GM12891 (cell line): ENCODE measurements at regions not wholly inside any gene's neighbourhood (a gene's known extent, or its start where the extent isn't known, plus 50 kb on each side); places are given as distances from the start of the nearest gene placed in this dataset.

Experiments
- DNase-seq: peaks from one replicate; pipeline ENCODE4 v3.0.0; 2011; ENCODE audit warnings: low spot score; ENCODE audit not compliant: insufficient read length
- FAIRE-seq: peaks from 2 replicates; lab custom pipeline; 2011; peaks lifted over from hg19 to GRCh38; lab: Jason Lieb, UNC
- PAX5 ChIP-seq: IDR thresholded peaks from 2 replicates; pipeline ENCODE4 v1.6.1; 2011; ENCODE audit warnings: low read length, moderate library complexity, mild to moderate bottlenecking; ENCODE audit not compliant: insufficient read depth, severe bottlenecking
- POLR2A ChIP-seq: IDR thresholded peaks from 2 replicates; pipeline ENCODE4 v1.6.1; 2011; ENCODE audit warnings: low read depth, low read length, control low read depth
- POLR2AphosphoS5 ChIP-seq: IDR thresholded peaks from 2 replicates; pipeline ENCODE4 v1.6.1; 2011; ENCODE audit warnings: low read depth, low read length, control low read depth
- POU2F2 ChIP-seq: IDR thresholded peaks from 2 replicates; pipeline ENCODE4 v1.6.1; 2011; ENCODE audit warnings: low read depth, mild to moderate bottlenecking, control low read depth, low read length, moderate library complexity
- SPI1 ChIP-seq: IDR thresholded peaks from 2 replicates; pipeline ENCODE4 v1.6.1; 2011; ENCODE audit warnings: low read depth, low read length, control low read depth
- TAF1 ChIP-seq: IDR thresholded peaks from 2 replicates; pipeline ENCODE4 v1.6.1; 2011; ENCODE audit warnings: low read depth, low read length, control low read depth

- FAIRE-seq (no peak), DNase-seq (no peak)
- TF ChIP-seq TAF1 (no peak), POLR2AphosphoS5 (no peak), PAX5 (no peak), POU2F2 (no peak), POLR2A (no peak), SPI1 (no peak)
These were observed 1783.5 kb upstream of the WWC1 start for GRCh38 chr5:166507810-166508425.

DNA sequence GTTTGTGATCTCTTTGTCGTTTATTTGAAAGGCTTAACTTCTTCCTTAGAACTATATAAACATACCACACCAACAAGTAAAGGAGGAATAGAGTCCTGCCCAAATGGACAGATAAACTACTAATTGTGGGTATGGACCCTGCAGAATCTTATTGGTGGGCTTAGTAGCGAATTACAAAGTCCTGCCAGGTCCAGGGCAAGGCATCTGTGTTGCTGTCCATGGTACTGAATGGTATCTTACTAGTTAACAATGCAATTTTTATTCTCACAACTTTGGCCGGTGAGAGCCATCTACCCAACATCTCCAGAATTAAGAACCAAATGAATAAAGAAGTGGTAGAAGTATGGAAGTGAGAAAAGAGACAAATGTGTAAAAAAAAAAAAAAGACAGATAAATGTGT lies 1782.4 kb upstream of the WWC1 start:
- FAIRE-seq: no peak
- no peak for DNase-seq
- TF ChIP-seq POLR2A: no peak
- TF ChIP-seq PAX5: no peak
- TF ChIP-seq POU2F2: no peak
- TF ChIP-seq SPI1: no peak
- no peak for TF ChIP-seq POLR2AphosphoS5
- TF ChIP-seq TAF1: no peak

DNA sequence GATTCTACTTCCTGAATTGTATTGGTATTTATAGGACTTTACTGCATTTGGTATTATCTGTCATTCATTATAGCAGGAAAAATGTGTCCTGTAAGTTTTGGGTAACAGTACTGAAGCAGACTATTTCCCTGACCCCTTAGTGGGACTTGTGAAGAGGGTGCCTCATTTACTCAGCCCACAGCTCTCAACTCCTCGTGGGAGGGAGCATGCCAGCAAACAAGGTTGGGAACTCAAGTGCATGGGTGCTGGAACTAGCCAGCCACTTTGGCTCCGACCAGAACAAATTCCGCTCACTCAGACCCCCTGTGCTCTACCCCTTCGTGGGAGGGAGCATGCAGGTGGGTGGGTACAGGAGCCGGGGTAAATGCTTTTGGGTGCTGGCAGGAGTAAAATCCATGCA lies 1773.5 kb upstream of the WWC1 start:
- no peak for TF ChIP-seq PAX5
- no peak for TF ChIP-seq TAF1
- no peak for TF ChIP-seq POU2F2
- no peak for TF ChIP-seq POLR2AphosphoS5
- TF ChIP-seq POLR2A: no peak
- no peak for TF ChIP-seq SPI1
- FAIRE-seq (no peak), DNase-seq (no peak)

GRCh38 chr5:166523206-166523605 lies 1768.2 kb upstream of the WWC1 start:
- FAIRE-seq (no peak), DNase-seq (no peak)
- TF ChIP-seq POLR2A (no peak), POLR2AphosphoS5 (no peak), PAX5 (no peak), SPI1 (no peak), TAF1 (no peak), POU2F2 (no peak)

DNA sequence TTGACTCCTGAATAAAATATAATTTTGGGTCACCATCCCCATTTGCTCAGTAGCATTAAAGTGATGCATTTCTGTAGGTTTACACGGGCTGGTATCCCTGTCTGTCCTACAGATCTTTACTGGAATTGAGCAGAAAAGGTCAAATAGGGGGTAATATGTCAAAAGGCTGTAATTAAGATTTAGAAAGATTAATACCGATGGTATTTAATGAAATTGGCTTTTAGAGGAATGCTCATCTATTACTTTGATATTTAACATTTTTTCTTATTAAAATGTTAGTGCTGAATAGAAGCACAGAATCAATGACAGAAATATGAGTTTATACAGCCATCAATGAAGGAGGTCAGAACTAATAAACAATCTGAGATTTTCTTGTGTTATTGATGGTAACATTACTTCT lies 1762.2 kb upstream of the WWC1 start:
- FAIRE-seq: no peak
- no peak for DNase-seq
- TF ChIP-seq PAX5: no peak
- no peak for TF ChIP-seq POU2F2
- TF ChIP-seq SPI1: no peak
- no peak for TF ChIP-seq POLR2AphosphoS5
- no peak for TF ChIP-seq POLR2A
- no peak for TF ChIP-seq TAF1

GRCh38 chr5:166532456-166533220 lies 1758.8 kb upstream of the WWC1 start:
- TF ChIP-seq POLR2AphosphoS5 (no peak), POLR2A (no peak), TAF1 (no peak), SPI1 (no peak), POU2F2 (no peak), PAX5 (no peak)
- FAIRE-seq: no peak
- DNase-seq: no peak

- FAIRE-seq (no peak), DNase-seq (no peak)
- TF ChIP-seq PAX5 (no peak), POLR2A (no peak), TAF1 (no peak), POLR2AphosphoS5 (no peak), POU2F2 (no peak), SPI1 (no peak)
These were observed 1755.8 kb upstream of the WWC1 start for GRCh38 chr5:166535641-166536040.

GRCh38 chr5:166540156-166540555 lies 1751.3 kb upstream of the WWC1 start:
- FAIRE-seq: no peak
- no peak for DNase-seq
- TF ChIP-seq PAX5 (no peak), POLR2A (no peak), SPI1 (no peak), TAF1 (no peak), POU2F2 (no peak), POLR2AphosphoS5 (no peak)

DNA sequence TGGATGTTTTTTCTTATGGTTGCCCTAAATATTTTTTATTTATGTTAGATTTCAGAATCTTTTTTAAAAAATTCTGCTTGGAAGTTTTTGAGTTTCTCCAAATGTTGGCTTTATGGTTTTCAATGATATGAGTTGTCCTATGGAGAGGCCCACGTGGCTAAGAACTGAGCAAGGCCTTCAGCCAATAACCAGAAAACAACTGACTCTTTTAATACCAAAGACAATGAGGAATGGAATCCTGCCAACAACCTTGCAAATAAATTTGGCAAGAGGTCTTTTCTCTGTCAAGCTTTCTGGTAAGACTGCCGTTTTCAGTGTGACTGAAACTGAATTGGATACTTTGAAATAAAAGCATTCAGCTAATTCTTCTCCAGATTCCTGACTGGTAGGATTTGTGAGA lies 1740.1 kb upstream of the WWC1 start:
- no peak for DNase-seq
- FAIRE-seq: no peak
- TF ChIP-seq SPI1: no peak
- TF ChIP-seq POLR2A: no peak
- TF ChIP-seq POLR2AphosphoS5: no peak

GRCh38 chr5:166553778-166554177 lies 1737.7 kb upstream of the WWC1 start:
- no peak for TF ChIP-seq PAX5
- no peak for TF ChIP-seq POLR2A
- TF ChIP-seq TAF1: no peak
- TF ChIP-seq POLR2AphosphoS5: no peak
- TF ChIP-seq POU2F2: no peak
- no peak for TF ChIP-seq SPI1
- DNase-seq: no peak
- FAIRE-seq: no peak
